BJ (cell line): ENCODE measurements at regions not wholly inside any gene's neighbourhood (a gene's known extent, or its start where the extent isn't known, plus 50 kb on each side); places are given as distances from the start of the nearest gene placed in this dataset.

Experiments used
- CTCF ChIA-PET: fragments of 350-600 bp; formaldehyde crosslinking; extraction: SDS; loops from one replicate; lab custom pipeline; 2021; ENCODE audit warnings: antibody characterized with exemption, inconsistent platforms; lab: Yijun Ruan, JAX
- POLR2A ChIA-PET: fragments of 300-600 bp; sonication (Branson Sonifier 250); formaldehyde crosslinking; extraction: SDS; loops from one replicate; lab custom pipeline; 2021; ENCODE audit warnings: antibody characterized with exemption; lab: Charles Lee
- DNase-seq: peaks from one replicate; pipeline ENCODE4 v3.0.0-alpha.2; 2011; ENCODE audit warnings: low read depth
- H3K27me3 ChIP-seq: 2 replicates; pipeline ENCODE4 v1.6.0; 2011; ENCODE audit warnings: low read length; ENCODE audit not compliant: control insufficient read depth, insufficient read depth
- H3K36me3 ChIP-seq: 2 replicates; pipeline ENCODE4 v1.5.1; 2011; ENCODE audit warnings: low read length; ENCODE audit not compliant: control insufficient read depth, insufficient read depth
- H3K4me3 ChIP-seq: 2 replicates; pipeline ENCODE4 v1.5.1; 2011; ENCODE audit warnings: low read depth, mild to moderate bottlenecking, control low read depth, low read length
- TF ChIP-seq, protein P1 (sequence below): IDR thresholded peaks from 2 replicates; pipeline ENCODE4 v1.5.1; 2011; ENCODE audit warnings: low read depth, mild to moderate bottlenecking, control low read depth, inconsistent platforms, low read length, moderate library complexity; ENCODE audit not compliant: insufficient read depth

DNA sequence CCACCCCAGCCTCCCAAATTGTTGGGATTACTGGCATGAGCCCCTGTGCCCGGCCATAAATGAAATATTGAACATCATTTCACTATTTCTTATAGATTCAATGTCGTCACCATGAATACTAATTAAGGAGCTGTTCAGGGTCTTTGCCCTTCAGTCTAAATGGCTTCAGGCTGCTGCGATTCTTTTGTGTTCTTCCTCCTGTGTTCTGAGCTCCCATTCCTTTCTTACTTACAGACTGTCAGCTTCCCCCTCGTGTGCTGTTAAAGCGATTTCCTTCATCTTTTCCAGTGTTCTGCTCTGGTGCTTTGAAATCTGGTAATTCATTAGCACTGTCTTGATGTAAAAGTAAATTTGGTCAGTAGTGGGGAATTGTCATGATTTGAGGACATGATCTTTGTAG lies 63.3 kb upstream of the PRDM1 start:
- DNase-seq = no peak
- CTCF ChIA-PET = interaction anchor here (0.8 kb wide), 1 partner anchor 17 kb away, joined by 3 read pairs; no protein-coding TSS in a partner anchor

DNA sequence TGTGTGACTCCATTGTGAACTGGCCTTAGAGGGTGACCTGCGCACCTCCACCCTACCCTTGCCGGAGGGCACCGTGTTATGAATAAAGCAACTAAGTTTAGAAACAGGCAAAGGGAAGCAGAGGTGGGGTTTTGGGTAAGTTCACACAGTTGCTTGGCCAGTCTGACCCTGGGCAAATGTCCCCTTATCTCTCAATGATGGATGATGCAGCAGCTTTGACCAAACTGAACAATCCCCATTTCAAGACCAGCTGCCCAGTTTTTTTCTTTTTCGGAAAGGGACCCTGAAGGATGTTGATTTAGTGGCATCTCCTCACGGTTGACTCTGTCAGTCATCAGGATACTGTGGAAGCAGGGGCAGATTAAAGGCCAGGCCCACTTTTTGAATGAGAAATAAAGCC lies 68.7 kb upstream of the PRDM1 start:
- DNase-seq = no peak
- H3K36me3 ChIP-seq = no peaks in the 10 kb centered on the region
- CTCF ChIA-PET = interaction anchor here (1.4 kb wide), 1 partner anchor 8 kb away, joined by 4 read pairs; no protein-coding TSS in a partner anchor
- H3K4me3 ChIP-seq = no peak overlapping the region
- POLR2A ChIA-PET = no interaction called here
- TF ChIP-seq, protein P1, sequence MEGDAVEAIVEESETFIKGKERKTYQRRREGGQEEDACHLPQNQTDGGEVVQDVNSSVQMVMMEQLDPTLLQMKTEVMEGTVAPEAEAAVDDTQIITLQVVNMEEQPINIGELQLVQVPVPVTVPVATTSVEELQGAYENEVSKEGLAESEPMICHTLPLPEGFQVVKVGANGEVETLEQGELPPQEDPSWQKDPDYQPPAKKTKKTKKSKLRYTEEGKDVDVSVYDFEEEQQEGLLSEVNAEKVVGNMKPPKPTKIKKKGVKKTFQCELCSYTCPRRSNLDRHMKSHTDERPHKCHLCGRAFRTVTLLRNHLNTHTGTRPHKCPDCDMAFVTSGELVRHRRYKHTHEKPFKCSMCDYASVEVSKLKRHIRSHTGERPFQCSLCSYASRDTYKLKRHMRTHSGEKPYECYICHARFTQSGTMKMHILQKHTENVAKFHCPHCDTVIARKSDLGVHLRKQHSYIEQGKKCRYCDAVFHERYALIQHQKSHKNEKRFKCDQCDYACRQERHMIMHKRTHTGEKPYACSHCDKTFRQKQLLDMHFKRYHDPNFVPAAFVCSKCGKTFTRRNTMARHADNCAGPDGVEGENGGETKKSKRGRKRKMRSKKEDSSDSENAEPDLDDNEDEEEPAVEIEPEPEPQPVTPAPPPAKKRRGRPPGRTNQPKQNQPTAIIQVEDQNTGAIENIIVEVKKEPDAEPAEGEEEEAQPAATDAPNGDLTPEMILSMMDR = no peak
- H3K27me3 ChIP-seq = no peaks in the 10 kb centered on the region

More for the DNA sequence above, 63.3 kb upstream of the PRDM1 start:
- no peak overlapping the region for H3K4me3 ChIP-seq
- no peaks in the 10 kb centered on the region for H3K27me3 ChIP-seq
- no peaks in the 10 kb centered on the region for H3K36me3 ChIP-seq
- POLR2A ChIA-PET = no interaction called here
- TF ChIP-seq, protein P1 = no peak

DNA sequence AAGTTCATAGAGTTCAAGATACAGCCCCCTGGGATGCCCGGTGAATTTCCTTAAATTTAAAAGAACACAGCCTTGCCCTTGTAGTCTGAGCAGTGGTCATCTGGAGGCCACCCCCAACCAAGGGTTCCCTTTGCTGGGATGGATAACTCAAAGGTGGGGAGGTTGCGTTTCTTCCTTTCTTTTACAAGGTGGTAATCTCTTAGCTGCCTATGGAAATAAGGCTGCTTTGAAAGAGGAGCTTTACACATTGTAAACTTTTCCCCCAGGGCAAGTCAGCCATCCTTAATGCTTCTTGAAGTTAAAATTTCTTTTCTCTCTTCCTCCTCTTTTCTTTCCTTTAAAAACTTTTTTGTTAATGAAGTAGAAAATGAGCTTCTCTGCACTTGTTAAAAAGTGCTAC lies 71.2 kb upstream of the PRDM1 start:
- no peak for DNase-seq
- Histone ChIP-seq H3K4me3 (no peak overlapping the region), H3K27me3 (no peaks in the 10 kb centered on the region), H3K36me3 (no peaks in the 10 kb centered on the region)
- ChIA-PET POLR2A (no interaction called here), CTCF (no interaction called here)
- TF ChIP-seq, protein P1 = no peak

DNA sequence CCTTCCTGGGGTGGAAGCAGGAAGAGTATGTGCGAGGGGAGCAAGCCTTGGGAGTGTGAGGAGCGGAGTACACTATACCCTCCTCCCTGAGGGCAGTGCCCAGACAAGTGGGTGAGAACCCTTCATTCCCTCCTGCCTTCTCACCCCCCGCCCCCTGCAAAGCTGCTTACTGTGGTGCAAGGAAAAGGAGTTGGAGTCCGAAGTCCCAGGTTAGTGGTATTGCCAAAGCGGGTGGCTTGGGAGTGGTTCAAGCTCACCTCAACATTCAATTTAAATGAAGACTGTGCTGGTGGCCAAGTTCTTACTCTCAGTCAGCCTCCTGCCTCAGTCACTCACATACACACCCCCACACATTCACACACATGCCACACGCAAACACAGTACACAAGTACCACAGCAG lies 74.7 kb upstream of the PRDM1 start:
- ChIA-PET POLR2A (no interaction called here), CTCF (no interaction called here)
- H3K4me3 ChIP-seq = no peak overlapping the region
- TF ChIP-seq, protein P1 = no peak
- no peaks in the 10 kb centered on the region for H3K36me3 ChIP-seq
- DNase-seq = no peak
- H3K27me3 ChIP-seq = no peaks in the 10 kb centered on the region

DNA sequence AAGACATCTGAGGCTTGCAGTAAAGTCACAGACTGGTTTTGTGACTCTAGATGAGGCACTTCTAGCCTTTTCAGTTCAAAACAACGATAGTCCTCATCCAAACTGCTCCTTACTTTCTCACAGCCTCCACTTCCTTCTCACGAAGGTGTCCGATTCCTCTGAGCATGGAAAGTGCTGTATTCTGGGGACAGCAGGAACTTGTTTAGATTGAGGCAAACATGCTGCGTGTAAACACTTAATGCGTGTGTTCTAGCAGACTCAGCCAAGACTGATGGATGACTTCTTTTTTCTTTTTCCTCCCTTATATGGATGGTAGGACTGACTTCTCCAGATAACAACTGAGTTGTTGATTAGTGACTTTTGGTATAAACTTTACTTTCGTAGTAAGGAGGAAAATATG lies 80.2 kb upstream of the PRDM1 start:
- DNase-seq = peak; percentile 19
- CTCF ChIA-PET = no interaction called here
- Histone ChIP-seq H3K4me3 (no peak overlapping the region), H3K36me3 (no peaks in the 10 kb centered on the region), H3K27me3 (no peaks in the 10 kb centered on the region)
- POLR2A ChIA-PET = no interaction called here
- TF ChIP-seq, protein P1 = no peak
